T-helper 1 cell treated with Interleukin-12 subunit alpha and Interleukin-12 subunit beta and Interleukin-4 antibody, amounts not matched to agents 30 ng/mL and 1 ng/mL, for 36 hours (primary cell): ENCODE measurements at regions not wholly inside any gene's neighbourhood (a gene's known extent, or its start where the extent isn't known, plus 50 kb on each side); places are given as distances from the start of the nearest gene placed in this dataset.

ENCODE experiments used
- intact Hi-C: fragments of 100-400 bp; cut with micrococcal nuclease; formaldehyde crosslinking; loops from one replicate; pipeline ENCODE4 v1.15.1; 2024

- intact Hi-C loops, result loop anchor here (5.0 kb wide), 1 partner anchor 873 kb away; no protein-coding TSS in a partner anchor
Measured at GRCh38 chr21:25385341-25385740, 221.9 kb downstream of the MRPL39 start.

DNA sequence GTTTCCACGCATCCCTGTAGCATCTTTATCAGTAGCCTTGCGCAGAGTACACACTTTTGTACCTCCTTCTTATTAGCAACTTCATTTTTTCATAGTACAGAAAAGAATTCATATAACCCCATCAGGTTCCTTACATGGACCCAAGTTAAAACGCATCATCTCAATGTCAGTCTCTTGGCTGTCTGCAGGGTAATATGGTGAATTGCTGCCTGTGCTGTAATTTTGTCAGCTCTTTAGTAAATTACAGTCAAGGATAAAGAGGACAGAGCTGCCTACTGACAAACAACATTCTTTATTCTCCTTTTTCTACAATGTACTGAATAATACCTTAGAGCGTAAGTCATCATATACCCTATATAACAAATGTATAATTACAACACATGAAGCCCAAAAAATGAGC lies 222.5 kb downstream of the MRPL39 start:
- intact Hi-C loops, result loop anchor here (5.0 kb wide), 1 partner anchor 872 kb away; no protein-coding TSS in a partner anchor

DNA sequence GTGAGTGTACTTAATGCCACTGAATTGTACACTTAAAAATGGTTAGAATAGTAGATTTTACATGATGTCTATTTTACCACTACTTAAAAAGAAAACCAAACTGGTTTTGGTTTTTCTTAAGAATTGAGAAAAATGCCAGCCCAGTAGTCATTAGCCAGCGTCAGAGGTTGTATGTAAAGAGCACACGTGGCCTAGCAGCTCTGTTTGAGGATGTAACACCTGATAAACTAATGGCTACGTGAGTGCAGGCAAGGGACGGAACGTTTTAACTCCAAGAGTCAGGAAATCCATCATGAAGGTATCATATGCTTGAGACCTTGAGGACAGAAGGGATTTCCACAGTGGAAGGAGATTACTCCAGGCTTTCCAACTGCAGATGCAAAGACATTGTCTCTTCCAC lies 223.7 kb downstream of the MRPL39 start:
- intact Hi-C loops, result no loop called here

GRCh38 chr21:25381936-25382452 lies 225.3 kb downstream of the MRPL39 start:
- intact Hi-C loops, result no loop called here

- intact Hi-C loops, result no loop called here
Measured at GRCh38 chr21:25375675-25376074, 231.6 kb downstream of the MRPL39 start.

DNA sequence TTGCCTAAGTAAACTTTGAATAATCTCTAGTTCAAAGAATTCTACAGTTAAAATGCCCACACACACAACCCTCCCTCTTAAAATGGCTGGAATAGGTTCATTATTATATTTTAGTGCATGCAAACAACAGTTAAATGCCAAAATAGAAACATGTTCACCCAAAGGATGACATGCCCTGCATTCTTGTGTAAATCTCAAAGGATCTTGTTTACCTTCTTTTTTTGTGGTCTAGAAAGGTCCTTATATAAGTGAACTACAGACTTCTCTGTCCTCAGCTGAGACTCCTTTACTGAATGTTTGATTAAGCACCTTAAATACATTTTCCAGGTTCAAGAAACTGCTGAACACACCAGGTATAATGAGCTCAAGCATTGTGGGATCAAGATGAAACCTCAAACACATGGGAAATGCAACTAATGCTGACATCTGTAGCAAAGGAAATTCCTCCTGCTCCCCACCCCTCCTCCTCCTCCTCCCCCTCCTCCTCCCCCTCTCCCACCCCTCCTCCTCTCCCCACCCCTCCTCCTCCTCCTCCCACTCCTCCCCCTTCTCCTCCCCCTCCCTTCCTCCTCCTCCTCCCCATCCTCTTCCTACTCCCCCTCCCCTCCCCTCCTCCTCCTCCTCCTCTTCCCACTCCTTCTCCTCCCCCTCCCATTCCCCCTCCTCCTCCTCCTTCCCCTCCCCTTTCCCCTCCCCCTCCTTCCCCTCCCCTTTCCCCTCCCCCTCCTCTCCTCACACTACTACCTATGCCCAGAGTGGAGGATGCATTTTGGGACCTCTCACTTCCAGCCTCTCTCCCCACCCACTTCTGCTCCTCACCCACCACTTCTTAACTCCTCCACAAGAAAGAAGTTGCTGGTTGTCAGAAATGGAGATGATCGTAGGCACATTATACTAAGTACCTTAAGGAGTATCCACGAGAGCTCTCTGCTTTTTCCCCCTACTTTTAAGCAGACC lies 233.9 kb downstream of the MRPL39 start:
- intact Hi-C loops, result no loop called here

GRCh38 chr21:25371841-25372425 lies 235.3 kb downstream of the MRPL39 start:
- intact Hi-C loops, result no loop called here

GRCh38 chr21:25370311-25370744 lies 237.0 kb downstream of the MRPL39 start:
- intact Hi-C loops, result no loop called here

DNA sequence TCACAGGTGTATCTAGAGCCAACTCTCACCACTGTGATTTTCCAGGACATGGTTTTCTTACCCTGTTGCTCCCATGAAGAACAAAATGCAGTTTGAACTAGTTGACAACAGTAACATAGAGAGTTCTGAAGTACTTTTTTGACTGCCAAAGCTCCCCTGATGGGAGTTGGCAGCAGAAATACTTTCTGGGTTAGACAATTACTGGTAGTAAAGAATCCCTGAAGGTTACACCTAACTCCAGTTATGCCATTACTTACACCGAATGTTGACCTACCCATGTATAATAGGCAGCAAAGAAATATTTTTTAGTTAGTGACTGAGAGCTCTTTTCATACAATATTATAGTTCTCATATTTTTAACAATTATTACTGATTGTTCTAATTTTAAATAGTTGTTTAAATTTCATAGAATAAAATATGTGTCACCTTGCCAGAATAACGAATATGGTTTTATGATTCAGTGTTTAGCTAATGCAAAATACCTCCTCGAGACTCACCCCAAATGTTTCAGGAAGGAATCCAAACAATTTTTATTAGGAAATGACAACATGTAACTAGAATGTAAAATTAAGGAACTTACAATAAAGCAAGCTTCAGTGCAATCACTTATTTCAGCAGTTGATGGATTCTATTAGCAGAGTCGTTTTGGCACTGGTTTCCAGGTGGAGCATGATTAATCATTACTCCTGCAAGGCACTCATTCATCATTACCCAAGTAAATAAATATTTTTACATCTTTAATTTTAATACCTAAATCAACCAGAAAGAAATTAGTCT lies 237.6 kb downstream of the MRPL39 start:
- intact Hi-C loops, result no loop called here

GRCh38 chr21:25368531-25368930 lies 238.8 kb downstream of the MRPL39 start:
- intact Hi-C loops, result no loop called here

- intact Hi-C loops, result no loop called here
Measured at GRCh38 chr21:25366116-25366515, 241.2 kb downstream of the MRPL39 start.

DNA sequence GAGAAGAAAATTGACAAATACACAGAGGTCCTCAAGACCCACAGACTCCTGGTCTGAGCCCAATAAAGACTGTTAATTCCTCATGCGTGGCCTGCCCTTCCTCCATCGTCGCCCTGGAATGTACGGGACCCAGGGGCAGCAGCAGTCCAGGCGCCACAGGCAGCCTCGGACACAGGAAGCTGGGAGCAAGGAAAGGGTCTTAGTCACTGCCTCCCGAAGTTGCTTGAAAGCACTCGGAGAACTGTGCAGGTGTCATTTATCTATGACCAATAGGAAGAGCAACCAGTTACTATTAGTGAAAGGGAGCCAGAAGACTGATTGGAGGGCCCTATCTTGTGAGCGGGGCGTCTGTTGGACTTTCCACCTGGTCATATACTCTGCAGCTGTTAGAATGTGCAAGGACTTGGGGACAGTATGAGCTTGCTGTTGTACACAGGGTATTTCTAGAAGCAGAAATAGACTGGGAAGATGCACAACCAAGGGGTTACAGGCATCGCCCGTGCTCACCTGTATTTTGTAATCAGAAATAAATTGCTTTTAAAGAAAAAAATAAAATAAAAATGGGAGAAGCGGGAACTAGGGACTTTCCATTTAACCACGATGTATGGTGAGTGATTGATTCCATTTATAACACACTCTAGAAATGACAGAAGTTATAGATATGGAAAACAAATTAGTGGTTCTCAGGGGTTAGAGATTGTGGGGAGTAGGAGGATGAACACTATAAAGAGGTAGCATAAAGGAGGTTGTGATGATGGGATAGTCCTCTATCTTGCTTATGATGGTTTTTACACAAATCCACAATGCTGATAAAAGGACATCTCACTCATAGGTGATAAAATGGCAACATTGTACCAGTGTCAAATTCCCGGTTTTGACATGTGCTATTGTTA lies 244.7 kb downstream of the MRPL39 start:
- intact Hi-C loops, result no loop called here

DNA sequence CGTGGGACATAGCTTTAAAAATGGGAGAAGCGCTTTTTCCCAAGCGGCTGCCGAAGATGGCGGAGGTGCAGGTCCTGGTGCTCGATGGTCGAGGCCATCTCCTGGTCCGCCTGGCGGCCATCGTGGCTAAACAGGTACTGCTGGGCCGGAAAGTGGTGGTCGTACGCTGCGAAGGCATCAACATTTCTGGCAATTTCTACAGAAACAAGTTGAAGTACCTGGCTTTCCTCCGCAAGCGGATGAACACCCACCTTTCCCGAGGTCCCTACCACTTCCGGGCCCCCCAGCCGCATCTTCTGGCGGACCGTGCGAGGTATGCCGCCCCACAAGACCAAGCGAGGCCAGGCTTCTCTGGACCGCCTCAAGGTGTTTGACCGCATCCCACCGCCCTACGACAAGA lies 245.5 kb downstream of the MRPL39 start:
- intact Hi-C loops, result no loop called here

GRCh38 chr21:25361097-25361496 lies 246.2 kb downstream of the MRPL39 start:
- intact Hi-C loops, result no loop called here

DNA sequence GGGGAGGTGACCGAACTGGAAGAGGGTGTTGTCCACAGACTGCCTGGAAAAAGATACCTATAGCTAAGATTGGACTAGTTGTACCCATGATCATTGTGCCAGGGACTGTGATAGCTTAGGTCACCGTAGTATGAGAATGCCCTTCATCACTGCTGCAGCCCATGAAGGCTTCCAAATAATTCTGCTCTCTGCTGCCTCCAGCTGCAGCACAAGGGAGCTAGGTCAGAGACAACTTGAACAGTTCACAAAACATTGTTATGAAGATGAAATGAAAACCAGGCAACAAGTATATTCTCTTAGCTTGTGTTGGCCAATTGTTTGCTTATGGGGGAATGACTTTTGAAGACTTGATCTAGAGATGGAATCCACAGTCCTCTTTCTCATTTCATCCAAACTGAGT lies 246.7 kb downstream of the MRPL39 start:
- intact Hi-C loops, result no loop called here

DNA sequence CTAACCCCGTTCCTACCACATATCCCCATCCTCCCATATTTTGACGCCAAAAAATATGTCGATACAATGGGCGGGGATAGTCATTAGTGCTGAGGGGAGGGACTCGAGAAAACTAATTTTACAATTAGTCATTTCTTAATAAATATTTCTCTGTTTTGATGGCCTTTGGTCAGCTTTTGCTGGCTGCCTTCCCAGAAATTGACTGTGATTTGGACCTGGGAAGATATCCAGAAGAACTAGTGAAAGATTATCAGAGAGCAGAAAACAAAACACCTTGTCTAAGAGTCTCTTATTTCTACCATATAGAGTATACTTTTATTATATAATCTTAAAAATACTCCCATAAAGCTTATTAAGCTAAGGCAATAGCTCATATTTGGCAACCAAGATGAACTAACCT lies 247.6 kb downstream of the MRPL39 start:
- intact Hi-C loops, result no loop called here

- intact Hi-C loops, result loop anchor here (1.0 kb wide), 1 partner anchor 36 kb away; no protein-coding TSS in a partner anchor
Measured at GRCh38 chr21:25350056-25350455, 257.2 kb downstream of the MRPL39 start.

DNA sequence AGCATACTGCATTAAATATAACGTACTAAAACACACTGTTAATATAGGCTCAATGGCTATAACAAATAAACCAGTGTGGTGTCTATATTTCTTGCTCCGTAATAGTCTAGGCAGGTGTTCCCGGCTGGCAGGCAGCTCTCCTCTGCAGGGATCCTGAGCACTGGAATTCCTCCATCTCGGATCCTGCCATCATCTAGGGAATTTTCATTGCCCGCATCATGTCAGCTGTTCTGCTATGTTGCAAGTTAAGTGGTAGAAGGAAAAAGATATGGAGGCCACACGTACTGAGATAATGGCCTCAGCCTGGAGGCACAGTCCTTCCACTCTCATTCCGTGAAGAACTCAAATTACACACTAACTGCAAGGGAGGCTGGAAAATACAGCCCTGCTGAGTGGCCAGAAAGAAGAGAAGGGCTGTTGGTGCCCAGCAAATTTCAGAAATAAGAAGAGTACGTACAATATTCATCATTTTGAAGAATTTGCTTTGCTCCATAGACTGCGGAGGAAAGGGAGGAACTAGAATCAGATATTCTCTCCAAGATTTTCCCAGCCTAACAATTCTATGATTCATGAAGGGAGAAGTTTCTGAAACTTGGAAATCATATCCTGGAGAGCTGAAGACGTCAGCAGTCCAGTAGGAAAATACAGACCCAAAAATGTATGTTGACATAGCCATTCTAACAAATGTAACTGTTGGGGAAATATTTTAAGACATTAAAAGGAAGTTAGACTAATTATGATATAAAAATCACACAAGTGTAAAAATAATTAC lies 263.3 kb downstream of the MRPL39 start:
- intact Hi-C loops, result no loop called here

GRCh38 chr21:25342816-25343215 lies 264.5 kb downstream of the MRPL39 start:
- intact Hi-C loops, result no loop called here

- intact Hi-C loops, result no loop called here
Measured at GRCh38 chr21:25341981-25342380, 265.3 kb downstream of the MRPL39 start.
